Keratinocyte (primary cell): ENCODE measurements at regions not wholly inside any gene's neighbourhood (a gene's known extent, or its start where the extent isn't known, plus 50 kb on each side); places are given as distances from the start of the nearest gene placed in this dataset.

ENCODE experiments used
- DNase-seq: peaks from one replicate; pipeline ENCODE4 v3.0.0-alpha.2; 2011; ENCODE audit warnings: low read depth, missing footprints, low spot score
- FAIRE-seq: peaks from 2 replicates; lab custom pipeline; 2011; peaks lifted over from hg19 to GRCh38; lab: Jason Lieb, UNC
- H2AFZ ChIP-seq: 2 replicates; pipeline ENCODE4 v1.6.0; 2012; ENCODE audit warnings: low read length, control low read depth, inconsistent platforms; ENCODE audit not compliant: control insufficient read depth
- H3K27ac ChIP-seq: 2 replicates; pipeline ENCODE4 v1.5.1; 2011; ENCODE audit warnings: low read length; ENCODE audit not compliant: control insufficient read depth, insufficient read depth
- H3K27me3 ChIP-seq: 3 replicates; pipeline ENCODE4 v1.6.0; 2011; ENCODE audit warnings: low read length; ENCODE audit not compliant: control insufficient read depth, insufficient read depth; ENCODE audit errors: extremely low read depth
- H3K36me3 ChIP-seq, 2 experiments: 2 replicates in 1 of 2; 3 replicates in 1 of 2; pipeline ENCODE4 v1.5.1; 2011; ENCODE audit warnings: low read length in 2 of 2, mild to moderate bottlenecking in 1 of 2; ENCODE audit not compliant: control insufficient read depth in 2 of 2, insufficient read depth in 2 of 2; ENCODE audit errors: extremely low read depth in 1 of 2
- H3K4me1 ChIP-seq: 3 replicates; pipeline ENCODE4 v1.5.1; 2011; ENCODE audit warnings: low read length; ENCODE audit not compliant: control insufficient read depth, insufficient read depth; ENCODE audit errors: extremely low read depth
- H3K4me2 ChIP-seq: 3 replicates; pipeline ENCODE4 v1.6.0; 2011; ENCODE audit warnings: low read depth, low read length; ENCODE audit not compliant: control insufficient read depth, insufficient read depth; ENCODE audit errors: extremely low read depth
- H3K4me3 ChIP-seq, 3 experiments: fragments of 200-600 bp in 1 of 3; sonication (generic) in 1 of 3; 2 replicates in 2 of 3; 3 replicates in 1 of 3; pipeline ENCODE4 v1.5.1; 2011 to 2016; ENCODE audit warnings: low read length in 3 of 3, mild to moderate bottlenecking in 3 of 3, control low read depth in 2 of 3, inconsistent platforms in 1 of 3, low read depth in 1 of 3, mixed read lengths in 1 of 3, mixed run types in 1 of 3, moderate library complexity in 1 of 3; ENCODE audit not compliant: control insufficient read depth in 2 of 3, insufficient read depth in 2 of 3; ENCODE audit errors: extremely low read depth in 1 of 3
- H3K79me2 ChIP-seq: 2 replicates; pipeline ENCODE4 v1.6.0; 2012; ENCODE audit warnings: low read length; ENCODE audit not compliant: control insufficient read depth, insufficient read depth
- H3K9ac ChIP-seq: 3 replicates; pipeline ENCODE4 v1.6.0; 2011; ENCODE audit warnings: low read length; ENCODE audit not compliant: control insufficient read depth, insufficient read depth; ENCODE audit errors: extremely low read depth
- H3K9me1 ChIP-seq: 3 replicates; pipeline ENCODE4 v1.6.0; 2011; ENCODE audit warnings: low read length; ENCODE audit not compliant: control insufficient read depth, insufficient read depth; ENCODE audit errors: extremely low read depth
- H3K9me3 ChIP-seq: 2 replicates; pipeline ENCODE4 v1.5.1; 2012; ENCODE audit warnings: low read depth, low read length; ENCODE audit not compliant: control insufficient read depth
- H4K20me1 ChIP-seq: 3 replicates; pipeline ENCODE4 v1.6.0; 2011; ENCODE audit warnings: low read length; ENCODE audit not compliant: control insufficient read depth, insufficient read depth; ENCODE audit errors: extremely low read depth
- CTCF ChIP-seq, 3 experiments: IDR thresholded peaks in 1 of 3; conservative IDR thresholded peaks in 1 of 3; optimal IDR thresholded peaks in 1 of 3; 2 replicates in 2 of 3; 3 replicates in 1 of 3; pipeline versions ENCODE3 to v1.5.1; 2011; ENCODE audit warnings: low read length in 3 of 3, mild to moderate bottlenecking in 3 of 3, moderate library complexity in 2 of 3, control low read depth in 1 of 3, inconsistent platforms in 1 of 3; ENCODE audit not compliant: insufficient read depth in 2 of 3; ENCODE audit errors: extremely low read depth in 1 of 3
- EZH2 ChIP-seq: IDR thresholded peaks from one replicate; pipeline ENCODE4 v1.6.1; 2012; ENCODE audit warnings: inconsistent platforms, mild to moderate bottlenecking, low read length, moderate library complexity
- dilution Hi-C: fragments of 300-500 bp; cut with MboI; formaldehyde crosslinking; loops from one replicate; pipeline ENCODE4 v1.7.0; 2020; ENCODE audit warnings: low sequenced_read_pairs; ENCODE audit not compliant: extremely low pct_ligation_motif_present

- no peak overlapping the region for H3K4me2 ChIP-seq
- DNase-seq (no peak), FAIRE-seq (no peak)
- H3K9me1 ChIP-seq: no peaks in the 10 kb centered on the region
- no peaks in the 10 kb centered on the region for H4K20me1 ChIP-seq
- H3K27me3 ChIP-seq: peaks cover 67% of the 10 kb centered on the region
- no peaks in the 10 kb centered on the region for H3K9me3 ChIP-seq
- no peak overlapping the region for H3K27ac ChIP-seq
- TF ChIP-seq CTCF (optimal IDR thresholded peaks at IDR 0.05 in 1 of 3, IDR thresholded peaks at IDR 0.05 in 1 of 3, conservative IDR thresholded peaks at IDR 0.05 in 1 of 3; ENCODE audit: extremely low read depth in 1 of 3, insufficient read depth in 2 of 3, low read length in 3 of 3) (no peak), EZH2 (no peak)
- dilution Hi-C loops: no loop called here
- H3K79me2 ChIP-seq: no peaks in the 10 kb centered on the region
- no peaks in the 10 kb centered on the region for H3K36me3 ChIP-seq
- H3K9ac ChIP-seq: no peak overlapping the region
- no peak overlapping the region for H3K4me3 ChIP-seq
- no peaks in the 10 kb centered on the region for H3K4me1 ChIP-seq
- no peak overlapping the region for H2AFZ ChIP-seq
Observed at GRCh38 chr20:62550087-62550632, 74.4 kb upstream of the GATA5 start.

GRCh38 chr20:62551407-62552323, 75.9 kb upstream of the GATA5 start:
- Histone ChIP-seq H3K4me2 (no peak overlapping the region), H2AFZ (no peak overlapping the region), H3K27ac (no peak overlapping the region), H3K27me3 (peaks cover 82% of the 10 kb centered on the region), H3K9me1 (no peaks in the 10 kb centered on the region), H3K9ac (no peak overlapping the region), H3K79me2 (no peaks in the 10 kb centered on the region), H3K36me3 (no peaks in the 10 kb centered on the region), H3K4me3 (no peak overlapping the region), H3K4me1 (no peaks in the 10 kb centered on the region), H4K20me1 (no peaks in the 10 kb centered on the region), H3K9me3 (no peaks in the 10 kb centered on the region)
- no peak for DNase-seq
- TF ChIP-seq EZH2 (no peak), CTCF (optimal IDR thresholded peaks at IDR 0.05 in 1 of 3, IDR thresholded peaks at IDR 0.05 in 1 of 3, conservative IDR thresholded peaks at IDR 0.05 in 1 of 3; ENCODE audit: extremely low read depth in 1 of 3, insufficient read depth in 2 of 3, low read length in 3 of 3) (no peak)
- no peak for FAIRE-seq
- dilution Hi-C loops: no loop called here
